ENCODE measurements at regions not wholly inside any gene's neighbourhood (a gene's known extent, or its start where the extent isn't known, plus 50 kb on each side); places are given as distances from the start of the nearest gene placed in this dataset.

DNA sequence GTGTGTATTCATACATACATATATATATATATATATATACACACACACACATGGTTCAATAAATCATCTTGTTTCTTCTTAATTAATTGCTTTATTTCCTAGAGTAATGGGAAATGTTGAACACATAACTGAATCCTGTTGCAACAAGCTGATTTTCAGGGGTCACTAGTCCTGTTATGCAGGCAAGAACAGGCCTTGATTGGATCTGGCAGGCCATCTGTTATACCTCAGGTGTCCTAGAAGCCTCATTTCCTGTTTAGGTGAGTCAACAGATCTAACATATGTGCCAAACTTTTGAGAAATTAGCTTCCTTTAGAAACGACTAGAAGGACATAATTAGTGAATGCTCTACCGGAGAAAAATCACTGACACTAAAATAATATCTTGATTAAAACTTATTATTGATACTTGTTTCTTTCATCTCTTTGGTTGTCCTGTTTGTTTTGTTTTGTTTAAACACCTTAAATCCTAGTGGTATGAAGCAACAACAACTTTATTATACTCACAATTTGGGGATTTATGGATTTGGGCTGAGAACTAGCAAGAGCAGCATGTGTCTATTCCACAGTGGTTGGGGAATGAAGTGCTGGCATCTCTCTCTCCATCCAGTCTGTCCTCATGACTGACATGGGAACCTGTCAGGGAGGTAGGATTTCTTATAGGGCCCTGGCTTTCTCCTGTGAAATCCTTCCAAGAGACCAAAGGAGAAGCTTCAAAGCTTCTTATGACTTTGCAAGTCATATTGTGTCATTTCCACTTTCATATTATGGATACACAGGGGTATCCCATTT lies 552.6 kb downstream of the NSUN3 start:
- no peak overlapping the region for H3K27ac ChIP-seq
- 63% methylated on average over 2 of the region's 2 CpGs for WGBS, 2 donors
- H3K36me3 ChIP-seq = no peaks in the 10 kb centered on the region
- H3K4me3 ChIP-seq (replicated peaks in 1 of 3) = no peak overlapping the region
- no peaks in the 10 kb centered on the region for H3K9me3 ChIP-seq
- no peaks in the 10 kb centered on the region for H3K4me1 ChIP-seq
- TF ChIP-seq POLR2A (IDR thresholded peaks at IDR 0.05) (no peak), CTCF (IDR thresholded peaks at IDR 0.05) (no peak)
- intact Hi-C loops (cut with DNase I) = no loop called here
- no peaks in the 10 kb centered on the region for H3K27me3 ChIP-seq
- DNase-seq = no peak

GRCh38 chr3:94616833-94617232 lies 554.0 kb downstream of the NSUN3 start:
- Histone ChIP-seq H3K27me3 (no peaks in the 10 kb centered on the region), H3K4me3 (replicated peaks in 1 of 3) (no peak overlapping the region), H3K36me3 (no peaks in the 10 kb centered on the region), H3K27ac (no peak overlapping the region), H3K4me1 (no peaks in the 10 kb centered on the region), H3K9me3 (no peaks in the 10 kb centered on the region)
- no peak for DNase-seq
- TF ChIP-seq CTCF (IDR thresholded peaks at IDR 0.05) (no peak), POLR2A (IDR thresholded peaks at IDR 0.05) (no peak)
- intact Hi-C loops (cut with DNase I) = no loop called here
- WGBS, 2 donors = 87 to 89% methylated on average over 2 of the region's 2 CpGs

DNA sequence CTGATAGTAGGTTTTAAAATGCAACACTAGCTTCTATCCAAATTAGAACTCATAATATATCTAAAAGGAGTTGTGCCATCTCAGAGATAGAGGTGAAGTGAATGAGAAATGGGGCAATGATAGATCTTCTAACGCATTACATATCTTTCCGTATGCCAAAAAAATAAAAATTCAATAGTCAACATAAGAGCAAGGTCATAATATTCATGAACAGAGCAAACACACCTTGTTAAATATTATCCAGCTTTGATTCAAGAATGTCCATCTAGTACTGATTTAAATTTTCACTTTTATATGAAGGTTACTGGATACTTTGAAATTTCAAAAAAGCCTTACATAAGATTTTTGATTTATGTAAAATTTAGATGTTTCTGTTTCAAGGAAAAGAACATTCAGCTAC lies 554.5 kb downstream of the NSUN3 start:
- intact Hi-C loops (cut with DNase I) = no loop called here
- Histone ChIP-seq H3K9me3 (no peaks in the 10 kb centered on the region), H3K36me3 (no peaks in the 10 kb centered on the region), H3K27me3 (no peaks in the 10 kb centered on the region), H3K4me3 (replicated peaks in 1 of 3) (no peak overlapping the region), H3K4me1 (no peaks in the 10 kb centered on the region), H3K27ac (no peak overlapping the region)
- no peak for TF ChIP-seq POLR2A (IDR thresholded peaks at IDR 0.05)
- TF ChIP-seq CTCF (IDR thresholded peaks at IDR 0.05) = no peak
- DNase-seq = no peak
- 94 to 99% methylated on average over 2 of the region's 2 CpGs for WGBS, 2 donors

DNA sequence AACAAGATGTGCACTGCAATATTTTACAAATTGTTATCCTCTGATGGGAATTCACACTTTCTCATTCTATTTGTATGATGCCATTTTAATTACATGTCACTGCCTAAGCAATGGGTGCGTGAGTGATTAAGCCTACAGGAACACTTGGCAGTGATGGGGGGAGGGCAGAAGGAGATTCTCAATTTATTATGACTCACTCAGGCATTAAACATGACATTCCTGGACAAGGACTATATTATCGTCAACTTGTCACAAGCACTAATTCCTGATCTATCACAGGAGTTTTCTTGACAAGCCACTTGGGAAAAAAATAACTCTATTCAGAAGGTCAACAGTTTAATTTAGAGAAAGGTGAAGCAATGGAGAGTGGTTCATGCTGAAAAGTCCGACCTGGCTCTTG lies 556.8 kb downstream of the NSUN3 start:
- Histone ChIP-seq H3K27ac (no peak overlapping the region), H3K36me3 (no peaks in the 10 kb centered on the region), H3K27me3 (no peaks in the 10 kb centered on the region), H3K4me1 (no peaks in the 10 kb centered on the region), H3K9me3 (no peaks in the 10 kb centered on the region), H3K4me3 (replicated peaks in 1 of 3) (no peak overlapping the region)
- no peak for TF ChIP-seq CTCF (IDR thresholded peaks at IDR 0.05)
- no peak for TF ChIP-seq POLR2A (IDR thresholded peaks at IDR 0.05)
- intact Hi-C loops (cut with DNase I) = no loop called here
- DNase-seq = no peak
- 63 to 68% methylated on average over 3 of the region's 3 CpGs for WGBS, 2 donors

DNA sequence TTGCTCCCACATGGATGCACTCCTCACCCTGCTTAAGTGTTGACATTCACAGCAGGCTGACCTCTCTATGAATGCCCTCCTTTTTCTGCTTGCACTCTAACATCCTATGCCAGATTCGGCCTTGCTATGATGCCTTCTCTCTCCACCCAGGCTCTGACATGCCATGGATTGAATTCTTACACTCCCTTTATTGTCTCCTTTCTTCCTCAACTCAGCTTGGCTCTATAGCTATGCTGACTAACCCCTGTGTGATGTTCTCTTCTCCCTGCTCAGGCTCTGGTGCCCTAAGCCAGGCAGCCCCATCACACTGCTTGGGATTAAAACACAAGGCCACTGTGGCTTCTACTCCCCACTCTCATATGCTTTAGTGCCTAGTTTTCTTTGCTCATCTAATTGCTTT lies 563.7 kb downstream of the NSUN3 start:
- Histone ChIP-seq H3K27ac (no peak overlapping the region), H3K27me3 (no peaks in the 10 kb centered on the region), H3K36me3 (no peaks in the 10 kb centered on the region), H3K9me3 (no peaks in the 10 kb centered on the region), H3K4me3 (replicated peaks in 1 of 3) (no peak overlapping the region), H3K4me1 (no peaks in the 10 kb centered on the region)
- 3 to 43% methylated on average over 1 of the region's 1 CpG for WGBS, 2 donors
- DNase-seq = no peak
- TF ChIP-seq CTCF (IDR thresholded peaks at IDR 0.05) = no peak
- intact Hi-C loops (cut with DNase I) = no loop called here
